AG04449 (cell line): ENCODE measurements at regions not wholly inside any gene's neighbourhood (a gene's known extent, or its start where the extent isn't known, plus 50 kb on each side); places are given as distances from the start of the nearest gene placed in this dataset.

Experiments used
- CTCF ChIA-PET: fragments of 350-600 bp; formaldehyde crosslinking; extraction: SDS; loops from one replicate; lab custom pipeline; 2021; ENCODE audit warnings: antibody characterized with exemption; lab: Yijun Ruan, JAX
- POLR2A ChIA-PET: fragments of 400-600, 350-600 bp; formaldehyde crosslinking; extraction: SDS; loops from one replicate; lab custom pipeline; 2020; ENCODE audit warnings: antibody characterized with exemption, inconsistent platforms; lab: Yijun Ruan, JAX
- DNase-seq: peaks from one replicate; pipeline ENCODE4 v3.0.0-alpha.2; 2010; ENCODE audit warnings: low read depth, low spot score
- H3K4me3 ChIP-seq: 2 replicates; pipeline ENCODE4 v1.5.1; 2011; ENCODE audit warnings: low read depth, mild to moderate bottlenecking, control low read depth, low read length
- TF ChIP-seq, protein P1 (sequence below): IDR thresholded peaks from one replicate; pipeline ENCODE4 v1.5.1; 2011; ENCODE audit warnings: mild to moderate bottlenecking, moderate library complexity, low read length, control low read depth, inconsistent platforms; ENCODE audit not compliant: insufficient read depth; ENCODE audit errors: missing control alignments

DNA sequence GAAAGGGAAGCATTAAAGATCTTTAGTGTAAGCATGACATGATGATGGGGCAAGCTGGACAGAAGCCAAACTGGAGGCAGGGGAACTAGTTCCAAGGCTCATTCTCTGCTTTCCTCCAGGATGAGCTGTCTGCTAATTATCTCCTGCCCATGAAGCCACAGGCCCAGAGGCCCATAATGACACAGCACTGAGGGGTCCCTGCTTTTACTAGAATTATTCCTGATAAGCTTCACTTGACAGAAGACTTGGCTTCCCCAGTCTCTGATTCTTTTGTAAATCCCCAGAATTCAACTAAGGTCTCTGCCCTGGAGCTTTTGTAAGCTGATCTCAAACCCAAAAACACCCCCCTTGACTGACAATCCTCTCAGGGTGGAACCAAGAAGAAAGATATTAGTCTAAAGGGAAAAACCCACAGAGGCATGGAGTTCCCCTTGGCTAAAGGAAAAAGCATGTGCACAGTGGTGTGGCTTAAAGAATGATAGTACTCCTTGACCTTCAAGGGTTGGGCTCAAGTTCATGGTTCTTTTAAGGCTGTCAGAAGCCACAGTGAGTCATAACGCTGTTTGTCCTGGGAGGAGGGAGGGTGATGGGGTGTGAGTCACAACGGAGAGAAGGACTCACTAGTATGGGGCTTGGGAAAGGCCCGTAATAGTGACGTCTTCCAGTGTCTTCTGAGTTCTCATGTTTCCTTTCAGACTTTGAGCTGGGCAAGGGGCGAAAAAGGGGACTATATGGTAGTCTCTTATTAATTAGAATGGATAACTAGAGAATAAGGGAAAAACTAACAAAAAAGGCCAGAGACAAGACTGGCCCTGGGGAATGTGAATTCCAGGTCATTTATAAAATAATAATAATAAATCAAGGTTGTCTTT is 146.0 kb upstream of the CPEB2 start:
- ChIA-PET POLR2A (no interaction called here), CTCF (interaction anchor here (0.6 kb wide), 1 partner anchor 1201 kb away, joined by 3 read pairs; no protein-coding TSS in a partner anchor)
- H3K4me3 ChIP-seq: no peak overlapping the region
- TF ChIP-seq, protein P1, sequence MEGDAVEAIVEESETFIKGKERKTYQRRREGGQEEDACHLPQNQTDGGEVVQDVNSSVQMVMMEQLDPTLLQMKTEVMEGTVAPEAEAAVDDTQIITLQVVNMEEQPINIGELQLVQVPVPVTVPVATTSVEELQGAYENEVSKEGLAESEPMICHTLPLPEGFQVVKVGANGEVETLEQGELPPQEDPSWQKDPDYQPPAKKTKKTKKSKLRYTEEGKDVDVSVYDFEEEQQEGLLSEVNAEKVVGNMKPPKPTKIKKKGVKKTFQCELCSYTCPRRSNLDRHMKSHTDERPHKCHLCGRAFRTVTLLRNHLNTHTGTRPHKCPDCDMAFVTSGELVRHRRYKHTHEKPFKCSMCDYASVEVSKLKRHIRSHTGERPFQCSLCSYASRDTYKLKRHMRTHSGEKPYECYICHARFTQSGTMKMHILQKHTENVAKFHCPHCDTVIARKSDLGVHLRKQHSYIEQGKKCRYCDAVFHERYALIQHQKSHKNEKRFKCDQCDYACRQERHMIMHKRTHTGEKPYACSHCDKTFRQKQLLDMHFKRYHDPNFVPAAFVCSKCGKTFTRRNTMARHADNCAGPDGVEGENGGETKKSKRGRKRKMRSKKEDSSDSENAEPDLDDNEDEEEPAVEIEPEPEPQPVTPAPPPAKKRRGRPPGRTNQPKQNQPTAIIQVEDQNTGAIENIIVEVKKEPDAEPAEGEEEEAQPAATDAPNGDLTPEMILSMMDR: no peak
- DNase-seq: peak; percentile 95

DNA sequence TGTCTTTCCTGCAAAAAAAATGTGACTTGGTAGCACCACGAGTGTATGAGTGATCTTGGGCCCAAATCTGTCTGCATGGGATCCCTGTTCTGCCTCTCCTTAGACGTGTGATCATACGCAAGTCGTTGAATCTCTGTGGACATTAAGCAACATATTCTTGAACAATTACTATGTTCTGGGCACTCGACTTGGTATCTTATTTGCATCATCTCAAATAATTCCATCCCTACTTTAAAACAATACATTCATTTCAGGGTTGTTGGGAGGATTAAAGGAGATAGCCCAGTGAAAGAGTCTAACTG is 145.4 kb upstream of the CPEB2 start:
- ChIA-PET POLR2A (no interaction called here), CTCF (no interaction called here)
- no peak overlapping the region for H3K4me3 ChIP-seq
- DNase-seq: no peak
- TF ChIP-seq, protein P1: no peak

DNA sequence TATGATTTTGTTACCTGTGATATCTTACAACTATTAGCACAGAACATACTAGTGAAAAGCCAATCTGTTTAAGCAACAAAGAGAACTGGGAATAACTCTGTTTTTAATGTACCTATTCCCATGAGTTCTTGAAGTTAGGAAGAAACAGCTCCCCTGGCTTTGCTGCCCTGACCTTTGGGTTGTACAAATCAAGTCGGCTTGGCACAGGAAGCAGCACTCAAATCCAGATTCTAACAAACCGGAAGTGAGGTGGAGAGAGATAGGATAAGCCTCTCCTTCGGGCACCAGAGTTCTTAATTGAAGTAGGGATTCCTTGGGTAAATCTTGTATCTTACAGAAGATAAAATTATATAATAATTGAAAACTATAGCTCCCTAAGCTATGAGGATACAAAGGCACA is 144.8 kb upstream of the CPEB2 start:
- TF ChIP-seq, protein P1: no peak
- POLR2A ChIA-PET: no interaction called here
- H3K4me3 ChIP-seq: no peak overlapping the region
- CTCF ChIA-PET: interaction anchor here (0.9 kb wide), 1 partner anchor 1201 kb away, joined by 3 read pairs; no protein-coding TSS in a partner anchor
- DNase-seq: no peak

DNA sequence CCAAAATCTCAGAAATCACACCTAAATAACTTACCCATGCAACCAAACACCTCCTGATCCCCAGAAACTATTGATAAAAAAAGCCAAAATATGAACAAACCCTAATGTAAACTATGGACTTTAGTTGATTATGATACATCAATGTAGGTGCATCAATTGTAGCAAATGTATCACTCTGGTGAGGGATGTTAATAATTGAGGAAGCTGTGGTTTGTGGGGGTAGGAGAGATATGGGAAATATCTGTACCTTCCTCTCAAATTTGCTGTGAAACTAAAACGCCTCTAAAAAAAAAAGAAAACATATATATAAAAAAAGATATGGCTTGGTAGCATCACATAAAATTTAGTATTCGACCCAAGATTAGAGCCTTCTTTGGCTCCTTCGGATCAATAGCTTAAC is 144.3 kb upstream of the CPEB2 start:
- TF ChIP-seq, protein P1: no peak
- POLR2A ChIA-PET: interaction anchor here (0.7 kb wide), 1 partner anchor 487 kb away, joined by 4 read pairs; no protein-coding TSS in a partner anchor
- no peak for DNase-seq
- H3K4me3 ChIP-seq: no peak overlapping the region
- CTCF ChIA-PET: interaction anchor here (0.9 kb wide), 1 partner anchor 1201 kb away, joined by 3 read pairs; no protein-coding TSS in a partner anchor

DNA sequence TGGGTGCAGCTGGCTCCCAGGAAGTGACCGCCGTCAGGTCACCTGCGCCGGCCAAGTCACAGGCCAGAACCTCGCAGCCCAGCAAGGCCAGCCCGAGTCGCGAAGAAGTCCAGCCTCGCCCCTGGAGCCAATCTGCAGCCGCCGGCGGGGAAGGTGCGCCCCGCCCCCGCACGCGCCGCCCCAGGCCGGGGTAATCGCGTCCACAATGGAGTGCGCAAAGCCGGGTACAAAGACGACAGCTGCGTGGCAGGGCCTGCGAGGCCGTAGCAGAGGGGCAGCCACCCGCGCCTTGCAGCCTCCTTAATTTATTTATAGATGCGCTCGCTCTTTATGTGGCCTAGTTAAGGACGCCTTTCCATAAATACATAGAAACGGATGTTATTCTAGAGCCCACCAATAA is 139.4 kb upstream of the CPEB2 start:
- POLR2A ChIA-PET: no interaction called here
- CTCF ChIA-PET: interaction anchor here (1.2 kb wide), 1 partner anchor 1209 kb away, joined by 3 read pairs; no protein-coding TSS in a partner anchor
- H3K4me3 ChIP-seq: peak overlapping the region; percentile 15; the same call in 1 of the 2 replicates
- TF ChIP-seq, protein P1: no peak
- no peak for DNase-seq

DNA sequence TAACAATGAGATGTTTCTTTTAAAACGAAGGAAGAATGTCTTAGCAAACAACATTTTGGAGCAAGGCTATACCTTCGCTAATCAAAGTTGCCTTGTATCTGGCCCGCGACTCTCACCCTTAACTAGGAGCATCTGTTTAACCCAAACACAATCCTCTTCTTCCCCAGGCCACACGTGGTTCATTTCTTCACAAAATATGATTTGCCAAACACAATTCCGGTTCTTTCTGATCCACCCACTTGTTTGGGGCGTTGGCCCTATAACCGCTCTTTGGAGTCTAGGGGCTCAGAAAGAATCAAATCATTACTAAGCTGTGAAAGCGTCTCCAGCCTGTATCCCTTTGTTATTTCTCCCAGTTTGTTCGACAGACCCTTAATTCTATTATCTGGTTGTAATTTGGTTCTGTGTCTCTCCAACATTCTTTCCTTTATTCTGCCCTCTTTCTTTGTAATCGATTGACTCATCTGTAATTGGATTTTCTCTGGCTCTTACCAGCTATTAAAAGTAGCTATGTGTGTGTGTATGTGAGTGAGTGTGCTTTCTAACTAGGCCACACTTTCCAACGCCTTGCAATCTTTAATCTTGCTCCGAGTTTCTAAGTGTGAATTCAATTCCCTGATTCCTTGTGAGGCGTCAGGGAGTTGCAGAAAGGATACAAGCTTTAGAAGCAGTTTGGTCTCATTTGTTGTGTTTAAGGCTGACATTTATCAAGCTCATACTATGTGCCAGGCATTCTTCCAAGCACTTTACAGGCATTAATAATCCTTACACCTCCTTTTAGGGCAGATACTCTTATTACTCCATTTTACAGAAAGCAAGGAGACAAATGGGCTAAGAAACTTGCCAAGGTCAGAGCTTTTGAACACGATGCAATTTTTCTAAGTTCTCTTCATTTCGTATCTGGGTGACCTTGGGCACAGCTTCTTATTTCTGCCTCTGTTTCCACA is 138.6 kb upstream of the CPEB2 start:
- H3K4me3 ChIP-seq: no peak overlapping the region
- ChIA-PET CTCF (no interaction called here), POLR2A (no interaction called here)
- TF ChIP-seq, protein P1: no peak
- DNase-seq: no peak
